SU-DHL-6 (cell line): ENCODE measurements at regions not wholly inside any gene's neighbourhood (a gene's known extent, or its start where the extent isn't known, plus 50 kb on each side); places are given as distances from the start of the nearest gene placed in this dataset.

Source experiments
- H2AFZ ChIP-seq: fragments of 200-600 bp; sonication (generic); 2 replicates; pipeline ENCODE4 v1.6.1; 2014; ENCODE audit warnings: low read depth, mild to moderate bottlenecking, moderate library complexity, mixed read lengths, antibody characterized with exemption, low read length; ENCODE audit not compliant: severe bottlenecking
- H3F3A ChIP-seq: fragments of 200-600 bp; shearing (Covaris generic); 2 replicates; pipeline ENCODE4 v1.6.0; 2016; ENCODE audit warnings: antibody characterized with exemption, mild to moderate bottlenecking; ENCODE audit not compliant: insufficient read depth
- H3K27ac ChIP-seq: fragments of 200-600 bp; sonication (generic); 2 replicates; pipeline ENCODE4 v1.5.1; 2016; ENCODE audit warnings: low read depth, mild to moderate bottlenecking, low read length, moderate library complexity, mixed read lengths
- H3K27me3 ChIP-seq: fragments of 200-600 bp; sonication (generic), shearing (Covaris generic); 2 replicates; pipeline ENCODE4 v1.6.0; 2014; ENCODE audit warnings: mild to moderate bottlenecking, low read length
- H3K36me3 ChIP-seq: fragments of 200-600 bp; sonication (generic); 2 replicates; pipeline ENCODE4 v1.6.1; 2014; ENCODE audit warnings: mild to moderate bottlenecking, low read length, mixed read lengths
- H3K4me2 ChIP-seq: fragments of 300-600, 200-600 bp; shearing (Covaris generic), sonication (generic); 2 replicates; pipeline ENCODE4 v1.6.0; 2014; ENCODE audit warnings: low read length, low read depth, mild to moderate bottlenecking; ENCODE audit not compliant: poor library complexity, severe bottlenecking
- H3K4me3 ChIP-seq: fragments of 200-600 bp; sonication (generic); 2 replicates; pipeline ENCODE4 v1.5.1; 2014; ENCODE audit warnings: antibody characterized with exemption, low read length, mild to moderate bottlenecking, mixed read lengths; ENCODE audit not compliant: insufficient read depth, poor library complexity, severe bottlenecking
- H3K79me2 ChIP-seq: fragments of 200-600 bp; sonication (generic); 2 replicates; pipeline ENCODE4 v1.6.1; 2014; ENCODE audit warnings: mild to moderate bottlenecking, low read length, moderate library complexity; ENCODE audit not compliant: insufficient read depth
- H3K9ac ChIP-seq: fragments of 200-600 bp; sonication (generic); 2 replicates; pipeline ENCODE4 v1.7.0; 2014; ENCODE audit warnings: mild to moderate bottlenecking, low read length
- H3K9me2 ChIP-seq: fragments of 200-600 bp; sonication (generic); replicated peaks from 2 replicates; pipeline ENCODE4 v1.6.1; 2014; ENCODE audit warnings: low read length; ENCODE audit not compliant: insufficient read depth
- H3K9me3 ChIP-seq: fragments of 200-600 bp; sonication (generic); 2 replicates; pipeline ENCODE4 v1.6.1; 2014; ENCODE audit warnings: low read length, mixed read lengths; ENCODE audit not compliant: insufficient read depth
- H4K20me1 ChIP-seq: fragments of 200-600 bp; sonication (generic); 2 replicates; pipeline ENCODE4 v1.6.1; 2014; ENCODE audit warnings: low read depth, mild to moderate bottlenecking, antibody characterized with exemption, low read length, moderate library complexity, mixed read lengths
- EZH2phosphoT487 ChIP-seq: fragments of 200-600 bp; sonication (generic), shearing (Covaris generic); conservative IDR thresholded peaks from 2 replicates; pipeline ENCODE4 v1.6.1; 2018; ENCODE audit warnings: mild to moderate bottlenecking, antibody characterized with exemption, low read length, moderate library complexity, mixed read lengths
- TF ChIP-seq, protein P1 (sequence below): fragments of 200-600 bp; sonication (generic); IDR thresholded peaks from one replicate; pipeline ENCODE4 v1.5.1; 2017; ENCODE audit warnings: antibody characterized with exemption, mild to moderate bottlenecking, low read length, moderate library complexity; ENCODE audit not compliant: insufficient read depth, poor library complexity, severe bottlenecking

DNA sequence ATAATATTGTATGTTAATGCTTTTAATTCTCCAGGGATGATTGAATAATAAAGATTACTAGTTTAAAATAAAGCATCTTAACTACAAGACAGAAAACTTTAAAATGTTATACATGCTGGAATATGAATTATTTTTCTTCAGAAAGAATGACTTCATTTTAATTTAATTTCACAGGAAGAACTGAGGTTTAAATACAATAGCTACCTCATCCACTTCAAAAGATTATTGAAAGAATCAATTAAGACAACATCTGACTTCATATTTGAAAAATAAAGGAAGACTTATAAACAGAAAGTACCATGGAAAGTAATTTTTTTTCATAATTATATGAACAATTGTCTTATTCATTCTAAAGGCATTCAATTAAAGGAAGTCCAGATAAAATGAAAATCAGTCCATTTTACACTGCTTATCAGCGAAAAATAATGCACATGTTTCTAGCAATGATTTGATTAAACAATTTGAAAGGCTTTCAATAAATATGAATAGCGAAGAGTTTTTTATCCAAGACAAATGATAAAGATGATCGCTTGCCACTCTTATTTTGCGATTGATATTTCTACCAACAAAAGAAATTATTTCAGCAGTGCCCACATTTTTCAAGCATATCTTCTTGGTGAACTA is 368.5 kb upstream of the OPRM1 start:
- no peak overlapping the region for H3K9ac ChIP-seq
- H3K4me2 ChIP-seq, result no peak overlapping the region
- no peaks in the 10 kb centered on the region for H3K9me2 ChIP-seq
- H3F3A ChIP-seq, result no peaks in the 10 kb centered on the region
- H3K27me3 ChIP-seq, result no peaks in the 10 kb centered on the region
- H3K9me3 ChIP-seq, result no peaks in the 10 kb centered on the region
- no peak overlapping the region for H3K4me3 ChIP-seq
- no peaks in the 10 kb centered on the region for H3K79me2 ChIP-seq
- no peaks in the 10 kb centered on the region for H4K20me1 ChIP-seq
- no peaks in the 10 kb centered on the region for H3K36me3 ChIP-seq
- TF ChIP-seq EZH2phosphoT487, result no peak
- TF ChIP-seq, protein P1, sequence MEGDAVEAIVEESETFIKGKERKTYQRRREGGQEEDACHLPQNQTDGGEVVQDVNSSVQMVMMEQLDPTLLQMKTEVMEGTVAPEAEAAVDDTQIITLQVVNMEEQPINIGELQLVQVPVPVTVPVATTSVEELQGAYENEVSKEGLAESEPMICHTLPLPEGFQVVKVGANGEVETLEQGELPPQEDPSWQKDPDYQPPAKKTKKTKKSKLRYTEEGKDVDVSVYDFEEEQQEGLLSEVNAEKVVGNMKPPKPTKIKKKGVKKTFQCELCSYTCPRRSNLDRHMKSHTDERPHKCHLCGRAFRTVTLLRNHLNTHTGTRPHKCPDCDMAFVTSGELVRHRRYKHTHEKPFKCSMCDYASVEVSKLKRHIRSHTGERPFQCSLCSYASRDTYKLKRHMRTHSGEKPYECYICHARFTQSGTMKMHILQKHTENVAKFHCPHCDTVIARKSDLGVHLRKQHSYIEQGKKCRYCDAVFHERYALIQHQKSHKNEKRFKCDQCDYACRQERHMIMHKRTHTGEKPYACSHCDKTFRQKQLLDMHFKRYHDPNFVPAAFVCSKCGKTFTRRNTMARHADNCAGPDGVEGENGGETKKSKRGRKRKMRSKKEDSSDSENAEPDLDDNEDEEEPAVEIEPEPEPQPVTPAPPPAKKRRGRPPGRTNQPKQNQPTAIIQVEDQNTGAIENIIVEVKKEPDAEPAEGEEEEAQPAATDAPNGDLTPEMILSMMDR, result no peak
- no peak overlapping the region for H2AFZ ChIP-seq
- no peak overlapping the region for H3K27ac ChIP-seq

GRCh38 chr6:153668758-153669157 is 370.3 kb upstream of the OPRM1 start:
- Histone ChIP-seq H2AFZ (no peak overlapping the region), H3K9me3 (no peaks in the 10 kb centered on the region), H3K9ac (no peak overlapping the region), H4K20me1 (no peaks in the 10 kb centered on the region), H3K36me3 (no peaks in the 10 kb centered on the region), H3K9me2 (no peaks in the 10 kb centered on the region), H3K4me2 (no peak overlapping the region), H3K79me2 (no peaks in the 10 kb centered on the region), H3K4me3 (no peak overlapping the region), H3K27me3 (no peaks in the 10 kb centered on the region), H3F3A (no peaks in the 10 kb centered on the region), H3K27ac (no peak overlapping the region)
- TF ChIP-seq, protein P1, result no peak
- no peak for TF ChIP-seq EZH2phosphoT487

DNA sequence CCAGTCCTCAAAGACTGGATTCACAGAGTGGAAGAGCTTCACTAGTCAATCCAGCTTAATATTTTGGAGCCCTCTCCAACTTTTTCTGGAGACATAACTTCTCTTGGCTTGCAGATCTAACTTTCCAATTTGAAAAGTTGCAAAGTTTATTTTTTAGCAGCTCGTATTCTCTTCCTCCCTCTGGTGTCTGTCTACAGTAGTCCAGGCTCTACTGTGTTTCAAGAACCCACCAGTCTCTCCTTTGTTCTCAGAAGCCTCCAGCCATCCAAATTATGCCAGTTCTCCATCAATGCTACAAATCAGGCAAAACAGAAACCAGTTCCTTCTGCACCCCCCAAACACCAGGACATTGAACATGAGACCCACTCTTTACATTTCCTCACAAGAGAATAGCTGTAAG is 376.1 kb upstream of the OPRM1 start:
- Histone ChIP-seq H3F3A (no peaks in the 10 kb centered on the region), H3K9me3 (no peaks in the 10 kb centered on the region), H3K4me2 (no peak overlapping the region), H3K4me3 (no peak overlapping the region), H2AFZ (no peak overlapping the region), H3K27me3 (no peaks in the 10 kb centered on the region), H3K27ac (no peak overlapping the region), H3K9me2 (no peaks in the 10 kb centered on the region), H3K9ac (no peak overlapping the region), H3K36me3 (no peaks in the 10 kb centered on the region), H4K20me1 (no peaks in the 10 kb centered on the region), H3K79me2 (no peaks in the 10 kb centered on the region)
- TF ChIP-seq, protein P1, result no peak
- TF ChIP-seq EZH2phosphoT487, result no peak

DNA sequence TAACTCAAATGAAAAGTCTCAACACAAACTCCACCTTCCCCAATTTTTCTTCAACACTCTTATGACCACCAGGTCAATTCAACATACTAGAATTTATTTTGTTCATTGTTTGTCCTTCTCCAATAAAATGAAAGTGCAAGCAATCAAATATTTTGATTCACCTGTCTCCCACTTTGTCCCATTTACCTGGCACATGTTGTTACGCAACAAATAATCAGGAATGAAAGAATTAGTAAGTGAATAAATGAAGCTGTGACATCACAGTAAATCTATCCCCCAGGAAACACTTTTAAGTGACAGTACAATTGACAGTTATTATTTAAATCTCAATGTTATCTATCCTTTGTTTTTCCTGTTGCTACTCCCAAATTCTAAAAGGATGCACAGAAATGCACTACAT is 393.7 kb upstream of the OPRM1 start:
- TF ChIP-seq, protein P1, result no peak
- TF ChIP-seq EZH2phosphoT487, result no peak
- H3K27ac ChIP-seq, result no peak overlapping the region

More for the DNA sequence above, 393.7 kb upstream of the OPRM1 start:
- H3K9me2 ChIP-seq, result no peaks in the 10 kb centered on the region
- no peak overlapping the region for H2AFZ ChIP-seq
- no peak overlapping the region for H3K4me2 ChIP-seq
- no peaks in the 10 kb centered on the region for H3K36me3 ChIP-seq
- no peaks in the 10 kb centered on the region for H3K27me3 ChIP-seq
- no peaks in the 10 kb centered on the region for H4K20me1 ChIP-seq
- no peaks in the 10 kb centered on the region for H3K9me3 ChIP-seq
- no peak overlapping the region for H3K9ac ChIP-seq
- no peak overlapping the region for H3K4me3 ChIP-seq
- no peaks in the 10 kb centered on the region for H3K79me2 ChIP-seq
- no peaks in the 10 kb centered on the region for H3F3A ChIP-seq
